ENCODE measurements at regions not wholly inside any gene's neighbourhood (a gene's known extent, or its start where the extent isn't known, plus 50 kb on each side); places are given as distances from the start of the nearest gene placed in this dataset.

- TF ChIP-seq POLR2A (IDR thresholded peaks at IDR 0.05) (no peak), CTCF (IDR thresholded peaks at IDR 0.05) (no peak), EP300 (IDR thresholded peaks at IDR 0.05) (no peak)
Observed at GRCh38 chrX:125791787-125792186, 374.3 kb downstream of the DCAF12L2 start.

Data from ovary (tissue), 3 donors.